ENCODE measurements at regions not wholly inside any gene's neighbourhood (a gene's known extent, or its start where the extent isn't known, plus 50 kb on each side); places are given as distances from the start of the nearest gene placed in this dataset.

GRCh38 chr10:105370692-105371091 is 729.6 kb downstream of the SORCS3 start:
- TF ChIP-seq POLR2A (IDR thresholded peaks at IDR 0.05) (no peak), CTCF (IDR thresholded peaks at IDR 0.05) (no peak)

Data from lower leg skin (tissue), 3 donors.